ENCODE measurements at regions not wholly inside any gene's neighbourhood (a gene's known extent, or its start where the extent isn't known, plus 50 kb on each side); places are given as distances from the start of the nearest gene placed in this dataset.

- Histone ChIP-seq H3K9me3 (no peaks in the 10 kb centered on the region), H3K36me3 (ENCODE audit: control insufficient read depth, insufficient read depth, low read length) (no peaks in the 10 kb centered on the region), H3K4me1 (no peaks in the 10 kb centered on the region), H3K27me3 (replicated peaks; ENCODE audit: control insufficient read depth, insufficient read depth, low read length) (no peaks in the 10 kb centered on the region), H3K4me3 (ENCODE audit: low read depth, low read length) (no peak overlapping the region)
- no peak overlapping the region for H3K27ac Mint-ChIP-seq (ENCODE audit: unreplicated experiment)
- POLR2A ChIA-PET, result no interaction called here
- DNase-seq, result no peak
- CTCF ChIA-PET, result no interaction called here
- no peak overlapping the region for H3K4me3 Mint-ChIP-seq (ENCODE audit: unreplicated experiment)
- H3K36me3 Mint-ChIP-seq (ENCODE audit: insufficient read depth, unreplicated experiment), result no peaks in the 10 kb centered on the region
- H3K4me1 Mint-ChIP-seq (ENCODE audit: low read depth, unreplicated experiment), result no peaks in the 10 kb centered on the region
- TF ChIP-seq CTCF (IDR thresholded peaks at IDR 0.05; ENCODE audit: insufficient read depth in 1 of 2, low read depth in 1 of 2, low read length in 1 of 2, severe bottlenecking in 1 of 2, unreplicated experiment in 1 of 2), result no peak
- peaks cover 26% of the 10 kb centered on the region for H3K27me3 Mint-ChIP-seq (ENCODE audit: insufficient read depth, unreplicated experiment)
- intact Hi-C loops (cut with micrococcal nuclease; ENCODE audit: unreplicated experiment), result no loop called here
- no peaks in the 10 kb centered on the region for H3K9me3 Mint-ChIP-seq (ENCODE audit: unreplicated experiment)
- BruUV-seq (replicated peaks), result no TSS peak
Observed at GRCh38 chr15:61411902-61412510, 182.9 kb upstream of the RORA start.

- Mint-ChIP-seq H3K9me3 (ENCODE audit: unreplicated experiment) (no peaks in the 10 kb centered on the region), H3K4me3 (ENCODE audit: unreplicated experiment) (no peak overlapping the region), H3K36me3 (ENCODE audit: insufficient read depth, unreplicated experiment) (no peaks in the 10 kb centered on the region), H3K4me1 (ENCODE audit: low read depth, unreplicated experiment) (no peaks in the 10 kb centered on the region), H3K27me3 (ENCODE audit: insufficient read depth, unreplicated experiment) (peaks cover 27% of the 10 kb centered on the region), H3K27ac (ENCODE audit: unreplicated experiment) (no peak overlapping the region)
- Histone ChIP-seq H3K36me3 (ENCODE audit: control insufficient read depth, insufficient read depth, low read length) (no peaks in the 10 kb centered on the region), H3K4me3 (ENCODE audit: low read depth, low read length) (no peak overlapping the region), H3K4me1 (no peaks in the 10 kb centered on the region), H3K9me3 (no peaks in the 10 kb centered on the region), H3K27me3 (replicated peaks; ENCODE audit: control insufficient read depth, insufficient read depth, low read length) (no peaks in the 10 kb centered on the region)
- BruUV-seq (replicated peaks), result no TSS peak
- CTCF ChIA-PET, result no interaction called here
- intact Hi-C loops (cut with micrococcal nuclease; ENCODE audit: unreplicated experiment), result no loop called here
- POLR2A ChIA-PET, result no interaction called here
- DNase-seq, result no peak
- TF ChIP-seq CTCF (IDR thresholded peaks at IDR 0.05; ENCODE audit: insufficient read depth in 1 of 2, low read depth in 1 of 2, low read length in 1 of 2, severe bottlenecking in 1 of 2, unreplicated experiment in 1 of 2), result no peak
Observed at GRCh38 chr15:61410662-61411061, 181.6 kb upstream of the RORA start.

- H3K36me3 Mint-ChIP-seq (ENCODE audit: insufficient read depth, unreplicated experiment), result no peaks in the 10 kb centered on the region
Observed at GRCh38 chr15:61404567-61404966, 175.5 kb upstream of the RORA start.

More at GRCh38 chr15:61404567-61404966, 175.5 kb upstream of the RORA start:
- BruUV-seq (replicated peaks), result no TSS peak
- DNase-seq, result no peak
- ChIA-PET CTCF (no interaction called here), POLR2A (no interaction called here)
- no peak overlapping the region for H3K4me3 Mint-ChIP-seq (ENCODE audit: unreplicated experiment)
- no peaks in the 10 kb centered on the region for H3K27me3 ChIP-seq (replicated peaks; ENCODE audit: control insufficient read depth, insufficient read depth, low read length)
- H3K4me3 ChIP-seq (ENCODE audit: low read depth, low read length), result no peak overlapping the region
- H3K9me3 ChIP-seq, result no peaks in the 10 kb centered on the region
- no peaks in the 10 kb centered on the region for H3K4me1 Mint-ChIP-seq (ENCODE audit: low read depth, unreplicated experiment)
- H3K27ac Mint-ChIP-seq (ENCODE audit: unreplicated experiment), result no peak overlapping the region
- no peaks in the 10 kb centered on the region for H3K9me3 Mint-ChIP-seq (ENCODE audit: unreplicated experiment)
- H3K36me3 ChIP-seq (ENCODE audit: control insufficient read depth, insufficient read depth, low read length), result no peaks in the 10 kb centered on the region
- no peaks in the 10 kb centered on the region for H3K4me1 ChIP-seq
- TF ChIP-seq CTCF (IDR thresholded peaks at IDR 0.05; ENCODE audit: insufficient read depth in 1 of 2, low read depth in 1 of 2, low read length in 1 of 2, severe bottlenecking in 1 of 2, unreplicated experiment in 1 of 2), result no peak
- intact Hi-C loops (cut with micrococcal nuclease; ENCODE audit: unreplicated experiment), result no loop called here
- H3K27me3 Mint-ChIP-seq (ENCODE audit: insufficient read depth, unreplicated experiment), result peaks cover 34% of the 10 kb centered on the region

Data from Caco-2 (cell line).